Esophagus muscularis mucosa (tissue), 4 donors: ENCODE measurements at regions not wholly inside any gene's neighbourhood (a gene's known extent, or its start where the extent isn't known, plus 50 kb on each side); places are given as distances from the start of the nearest gene placed in this dataset.

Experiments used
- EP300 ChIP-seq: sonication (generic); formaldehyde crosslinking; IDR thresholded peaks from one replicate; pipeline ENCODE4 v1.6.1; 2017; ENCODE audit warnings: antibody characterized with exemption
- POLR2A ChIP-seq: fragments of 450-650 bp; IDR thresholded peaks from one replicate; pipeline ENCODE4 v1.6.1; 2017; ENCODE audit warnings: antibody characterized with exemption, moderate library complexity, mild to moderate bottlenecking, low read depth
- POLR2AphosphoS5 ChIP-seq, 2 donors: sonication (generic); formaldehyde crosslinking; IDR thresholded peaks; one replicate each; pipeline ENCODE4 v1.6.1; 2017; ENCODE audit warnings: antibody characterized with exemption in 2 of 2
- TF ChIP-seq, protein P1 (sequence below), 3 experiments: fragments of 200-600 bp in 2 of 3; fragments of 450-650 bp in 1 of 3; sonication (generic) in 2 of 3; IDR thresholded peaks; one replicate each; pipeline ENCODE4 v1.5.1; 2017 to 2019; ENCODE audit warnings: antibody characterized with exemption in 3 of 3, mild to moderate bottlenecking in 2 of 3, moderate library complexity in 1 of 3

DNA sequence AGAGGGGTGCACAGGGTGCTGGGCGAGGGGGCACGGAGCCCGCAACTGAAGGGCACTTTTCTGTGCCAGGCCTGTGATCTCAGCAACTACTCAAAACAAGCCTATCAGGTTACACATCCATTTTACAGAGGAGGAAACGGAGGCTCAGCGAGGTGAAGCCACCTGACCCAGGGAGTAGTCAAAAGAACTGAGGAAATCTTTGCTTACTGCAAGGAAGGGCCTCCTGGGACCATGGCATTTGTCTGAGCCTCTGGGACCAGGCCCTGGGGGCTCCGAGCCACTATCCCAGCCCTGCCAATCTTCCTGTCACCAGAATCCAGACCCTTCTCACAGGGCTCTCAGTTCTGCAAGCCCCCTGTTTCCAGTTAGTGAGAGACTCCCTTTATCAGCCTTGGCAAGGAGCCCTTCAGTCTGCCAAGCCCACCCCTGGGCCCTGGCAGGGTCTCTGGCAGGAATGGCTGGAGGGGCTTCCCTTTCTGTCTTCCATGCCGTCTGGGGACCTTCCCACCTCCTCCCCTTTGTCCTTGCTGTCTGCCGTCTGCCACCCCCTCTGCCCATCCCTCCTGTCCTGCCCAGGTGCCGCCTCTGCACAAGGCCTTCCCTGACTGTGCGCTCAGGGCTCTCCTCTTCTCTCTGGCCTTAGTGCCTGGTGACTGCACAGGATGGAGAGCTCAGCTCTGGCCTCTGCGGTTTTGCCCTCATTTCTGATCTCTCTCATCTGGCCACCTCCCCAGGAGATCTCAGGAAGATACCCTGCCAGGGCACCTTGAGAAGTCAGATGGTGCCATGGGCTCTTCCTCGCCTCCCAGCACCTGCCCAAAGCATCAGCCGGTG is 194.7 kb upstream of the GLI2 start:
- TF ChIP-seq, protein P1, sequence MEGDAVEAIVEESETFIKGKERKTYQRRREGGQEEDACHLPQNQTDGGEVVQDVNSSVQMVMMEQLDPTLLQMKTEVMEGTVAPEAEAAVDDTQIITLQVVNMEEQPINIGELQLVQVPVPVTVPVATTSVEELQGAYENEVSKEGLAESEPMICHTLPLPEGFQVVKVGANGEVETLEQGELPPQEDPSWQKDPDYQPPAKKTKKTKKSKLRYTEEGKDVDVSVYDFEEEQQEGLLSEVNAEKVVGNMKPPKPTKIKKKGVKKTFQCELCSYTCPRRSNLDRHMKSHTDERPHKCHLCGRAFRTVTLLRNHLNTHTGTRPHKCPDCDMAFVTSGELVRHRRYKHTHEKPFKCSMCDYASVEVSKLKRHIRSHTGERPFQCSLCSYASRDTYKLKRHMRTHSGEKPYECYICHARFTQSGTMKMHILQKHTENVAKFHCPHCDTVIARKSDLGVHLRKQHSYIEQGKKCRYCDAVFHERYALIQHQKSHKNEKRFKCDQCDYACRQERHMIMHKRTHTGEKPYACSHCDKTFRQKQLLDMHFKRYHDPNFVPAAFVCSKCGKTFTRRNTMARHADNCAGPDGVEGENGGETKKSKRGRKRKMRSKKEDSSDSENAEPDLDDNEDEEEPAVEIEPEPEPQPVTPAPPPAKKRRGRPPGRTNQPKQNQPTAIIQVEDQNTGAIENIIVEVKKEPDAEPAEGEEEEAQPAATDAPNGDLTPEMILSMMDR (IDR thresholded peaks at IDR 0.05): no peak
- TF ChIP-seq POLR2A (no peak), POLR2AphosphoS5 (IDR thresholded peaks at IDR 0.05) (no peak), EP300 (no peak)
